ENCODE measurements at regions not wholly inside any gene's neighbourhood (a gene's known extent, or its start where the extent isn't known, plus 50 kb on each side); places are given as distances from the start of the nearest gene placed in this dataset.

GRCh38 chr12:87671757-87672156, 357.4 kb downstream of the C12orf50 start:
- TF ChIP-seq CTCF (optimal IDR thresholded peaks at IDR 0.05 in 1 of 3, IDR thresholded peaks at IDR 0.05 in 1 of 3, conservative IDR thresholded peaks at IDR 0.05 in 1 of 3; ENCODE audit: extremely low read depth in 1 of 3, insufficient read depth in 2 of 3, low read length in 3 of 3) (no peak), EZH2 (IDR thresholded peaks at IDR 0.05; ENCODE audit: low read length) (no peak)

All from keratinocyte (primary cell).